ENCODE measurements at regions not wholly inside any gene's neighbourhood (a gene's known extent, or its start where the extent isn't known, plus 50 kb on each side); places are given as distances from the start of the nearest gene placed in this dataset.

- Histone ChIP-seq H4K20me1 (ENCODE audit: insufficient read depth, low read length) (no peaks in the 10 kb centered on the region), H3K4me3 (replicated peaks in 1 of 3; ENCODE audit: insufficient read depth in 1 of 3, low read depth in 2 of 3, low read length in 3 of 3) (no peak overlapping the region), H3K4me1 (ENCODE audit: insufficient read depth, low read length) (no peaks in the 10 kb centered on the region), H2AFZ (ENCODE audit: low read length) (no peak overlapping the region), H3K27me3 (ENCODE audit: control insufficient read depth in 1 of 2, insufficient read depth in 2 of 2, low read length in 2 of 2) (no peaks in the 10 kb centered on the region; a peak in 1 of 5 replicates), H3K4me2 (ENCODE audit: low read depth, low read length) (no peak overlapping the region), H3K9ac (ENCODE audit: insufficient read depth, low read depth, low read length) (no peak overlapping the region), H3K27ac (ENCODE audit: extremely low read length, insufficient read depth, low read length) (no peak overlapping the region), H3K79me2 (ENCODE audit: insufficient read depth, low read length) (no peaks in the 10 kb centered on the region), H3K9me3 (ENCODE audit: low read length) (no peaks in the 10 kb centered on the region), H3K36me3 (replicated peaks in 1 of 2; ENCODE audit: control insufficient read depth in 1 of 2, insufficient read depth in 2 of 2, low read length in 2 of 2) (no peaks in the 10 kb centered on the region)
- 0% methylated on average over 1 of the region's 1 CpG for WGBS (ENCODE audit: low lambda C conversion rate)
- BruUV-seq (replicated peaks) = no TSS peak
- FAIRE-seq = no peak
- DNase-seq (ENCODE audit: low spot score) = no peak
- intact Hi-C loops (cut with micrococcal nuclease; ENCODE audit: unreplicated experiment) (no loop called here), in situ Hi-C loops (cut with HindIII; ENCODE audit: extremely low pct_ligation_motif_present, low pct_unique_long_range_greater_than_20kb) (no loop called here)
- TF ChIP-seq FOXK2 (IDR thresholded peaks at IDR 0.05) (no peak), U2AF2 (IDR thresholded peaks at IDR 0.05; ENCODE audit: low read depth, low read length) (no peak), TGIF2 (CRISPR knock-in tag; IDR thresholded peaks at IDR 0.05) (no peak), ZNF776 (CRISPR knock-in tag; IDR thresholded peaks at IDR 0.05) (no peak), NR3C1 (CRISPR knock-in tag; IDR thresholded peaks at IDR 0.05) (no peak), PBX2 (CRISPR knock-in tag; IDR thresholded peaks at IDR 0.05) (no peak), PRDM15 (CRISPR knock-in tag; IDR thresholded peaks at IDR 0.05) (no peak), FOXP1 (IDR thresholded peaks at IDR 0.05) (no peak), FOXP1 (CRISPR knock-in tag; IDR thresholded peaks at IDR 0.05) (no peak)
- POLR2A ChIA-PET = no interaction called here
- CTCF ChIA-PET (ENCODE audit: low intra/inter-chr PET ratio, low total read pairs) = no interaction called here
- ATAC-seq = no peak
Measured at GRCh38 chr6:49072146-49072545, 390.9 kb downstream of the MMUT start.
